DND-41 (cell line): ENCODE measurements at regions not wholly inside any gene's neighbourhood (a gene's known extent, or its start where the extent isn't known, plus 50 kb on each side); places are given as distances from the start of the nearest gene placed in this dataset.

ENCODE experiments used
- ATAC-seq: fragments of 200-7000 bp; cut with Tn5 transposase; 3 replicates; pipeline ENCODE4 v1.9.1; 2021; ENCODE audit warnings: low read depth; ENCODE audit not compliant: insufficient read depth
- DNase-seq: peaks from one replicate; pipeline ENCODE4 v3.0.0-alpha.2; 2020
- H2AFZ ChIP-seq: 2 replicates; pipeline ENCODE4 v1.6.0; 2012; ENCODE audit warnings: low read depth, low read length
- H3K27ac ChIP-seq: 2 replicates; pipeline ENCODE4 v1.5.1; 2012; ENCODE audit warnings: low read length, inconsistent platforms
- H3K27me3 ChIP-seq: fragments of 200-600 bp; sonication (generic); 2 replicates; pipeline ENCODE4 v1.6.0; 2012; ENCODE audit warnings: low read length, mild to moderate bottlenecking, inconsistent platforms; ENCODE audit not compliant: insufficient read depth, poor library complexity
- H3K36me3 ChIP-seq: 2 replicates; pipeline ENCODE4 v1.5.1; 2012; ENCODE audit warnings: low read length, inconsistent platforms; ENCODE audit not compliant: insufficient read depth
- H3K4me1 ChIP-seq: 2 replicates; pipeline ENCODE4 v1.5.1; 2012; ENCODE audit warnings: mild to moderate bottlenecking, low read length; ENCODE audit not compliant: insufficient read depth
- H3K4me2 ChIP-seq: 2 replicates; pipeline ENCODE4 v1.6.0; 2012; ENCODE audit warnings: mild to moderate bottlenecking, moderate library complexity, low read length, inconsistent platforms; ENCODE audit not compliant: insufficient read depth
- H3K4me3 ChIP-seq, 2 experiments: fragments of 200-600 bp in 1 of 2; shearing (Covaris generic) in 1 of 2; 2 replicates each; pipeline ENCODE4 v1.5.1; 2012 to 2016; ENCODE audit warnings: inconsistent platforms in 2 of 2, low read length in 2 of 2, mild to moderate bottlenecking in 2 of 2, low read depth in 1 of 2, moderate library complexity in 1 of 2
- H3K79me2 ChIP-seq: 2 replicates; pipeline ENCODE4 v1.6.0; 2012; ENCODE audit warnings: low read length, inconsistent platforms; ENCODE audit not compliant: insufficient read depth
- H3K9ac ChIP-seq: 2 replicates; pipeline ENCODE4 v1.6.0; 2012; ENCODE audit warnings: low read depth, mild to moderate bottlenecking, inconsistent platforms, low read length, moderate library complexity
- H3K9me3 ChIP-seq: 2 replicates; pipeline ENCODE4 v1.5.1; 2012; ENCODE audit warnings: low read length, moderate library complexity, mild to moderate bottlenecking, inconsistent platforms; ENCODE audit not compliant: insufficient read depth, severe bottlenecking
- H4K20me1 ChIP-seq: 2 replicates; pipeline ENCODE4 v1.6.0; 2012; ENCODE audit warnings: low read length; ENCODE audit not compliant: insufficient read depth
- EZH2 ChIP-seq: IDR thresholded peaks from 3 replicates; pipeline ENCODE4 v1.6.1; 2012; ENCODE audit warnings: borderline replicate concordance, low read depth, mild to moderate bottlenecking, moderate library complexity, low read length, inconsistent platforms; ENCODE audit not compliant: severe bottlenecking
- TF ChIP-seq, protein P1 (sequence below): IDR thresholded peaks from 2 replicates; pipeline ENCODE4 v1.5.1; 2012; ENCODE audit warnings: borderline replicate concordance, low read length, moderate library complexity, mild to moderate bottlenecking; ENCODE audit not compliant: poor library complexity, severe bottlenecking; ENCODE audit errors: extremely low read depth

DNA sequence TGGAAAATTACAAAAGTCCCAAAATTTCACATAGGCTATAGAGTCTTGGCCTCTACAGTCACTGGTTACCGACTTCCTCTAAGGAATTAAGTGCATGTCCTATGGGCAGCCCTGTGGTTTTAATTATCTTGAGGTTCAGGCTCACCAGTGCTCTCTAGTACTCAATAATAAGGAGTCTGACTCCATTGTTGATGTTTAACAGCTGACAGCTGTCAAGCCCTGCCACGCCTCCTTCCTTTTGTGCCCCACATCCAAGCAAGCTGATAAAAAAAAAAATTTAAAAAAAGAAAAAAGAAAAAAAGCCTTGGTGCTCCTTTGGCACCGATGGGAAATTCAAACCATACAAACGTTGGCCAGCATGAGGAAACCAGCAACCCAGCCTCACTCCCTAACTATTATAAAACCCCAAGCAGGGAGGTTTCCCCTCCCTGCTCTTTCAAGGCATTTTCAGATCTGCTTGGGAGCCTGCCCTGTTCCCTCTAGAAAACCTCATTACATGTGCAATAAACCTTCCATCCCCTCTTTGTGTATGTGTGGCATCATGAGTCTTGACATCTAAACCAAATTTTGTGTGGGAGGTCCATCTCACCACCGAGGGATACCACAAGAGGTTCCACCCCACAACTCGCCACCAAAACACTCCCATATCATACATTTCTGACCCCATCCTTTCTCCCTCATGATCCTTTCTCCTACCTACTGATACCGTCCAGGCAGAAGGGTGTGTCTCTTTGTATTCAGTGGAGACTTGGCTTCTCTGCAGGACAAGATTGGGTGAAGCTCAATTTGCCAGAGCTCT is 70.9 kb upstream of the CCDC71L start:
- TF ChIP-seq, protein P1, sequence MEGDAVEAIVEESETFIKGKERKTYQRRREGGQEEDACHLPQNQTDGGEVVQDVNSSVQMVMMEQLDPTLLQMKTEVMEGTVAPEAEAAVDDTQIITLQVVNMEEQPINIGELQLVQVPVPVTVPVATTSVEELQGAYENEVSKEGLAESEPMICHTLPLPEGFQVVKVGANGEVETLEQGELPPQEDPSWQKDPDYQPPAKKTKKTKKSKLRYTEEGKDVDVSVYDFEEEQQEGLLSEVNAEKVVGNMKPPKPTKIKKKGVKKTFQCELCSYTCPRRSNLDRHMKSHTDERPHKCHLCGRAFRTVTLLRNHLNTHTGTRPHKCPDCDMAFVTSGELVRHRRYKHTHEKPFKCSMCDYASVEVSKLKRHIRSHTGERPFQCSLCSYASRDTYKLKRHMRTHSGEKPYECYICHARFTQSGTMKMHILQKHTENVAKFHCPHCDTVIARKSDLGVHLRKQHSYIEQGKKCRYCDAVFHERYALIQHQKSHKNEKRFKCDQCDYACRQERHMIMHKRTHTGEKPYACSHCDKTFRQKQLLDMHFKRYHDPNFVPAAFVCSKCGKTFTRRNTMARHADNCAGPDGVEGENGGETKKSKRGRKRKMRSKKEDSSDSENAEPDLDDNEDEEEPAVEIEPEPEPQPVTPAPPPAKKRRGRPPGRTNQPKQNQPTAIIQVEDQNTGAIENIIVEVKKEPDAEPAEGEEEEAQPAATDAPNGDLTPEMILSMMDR, result no peak
- TF ChIP-seq EZH2, result no peak
- DNase-seq (no peak), ATAC-seq (no peak; the same call in 2 of the 3 replicates)
- Histone ChIP-seq H2AFZ (no peak overlapping the region), H3K79me2 (no peaks in the 10 kb centered on the region), H3K9me3 (no peaks in the 10 kb centered on the region), H3K9ac (no peak overlapping the region), H3K27me3 (peaks cover 2% of the 10 kb centered on the region), H3K4me3 (no peak overlapping the region), H3K36me3 (no peaks in the 10 kb centered on the region), H4K20me1 (no peaks in the 10 kb centered on the region), H3K4me2 (no peak overlapping the region), H3K4me1 (no peaks in the 10 kb centered on the region), H3K27ac (no peak overlapping the region)

DNA sequence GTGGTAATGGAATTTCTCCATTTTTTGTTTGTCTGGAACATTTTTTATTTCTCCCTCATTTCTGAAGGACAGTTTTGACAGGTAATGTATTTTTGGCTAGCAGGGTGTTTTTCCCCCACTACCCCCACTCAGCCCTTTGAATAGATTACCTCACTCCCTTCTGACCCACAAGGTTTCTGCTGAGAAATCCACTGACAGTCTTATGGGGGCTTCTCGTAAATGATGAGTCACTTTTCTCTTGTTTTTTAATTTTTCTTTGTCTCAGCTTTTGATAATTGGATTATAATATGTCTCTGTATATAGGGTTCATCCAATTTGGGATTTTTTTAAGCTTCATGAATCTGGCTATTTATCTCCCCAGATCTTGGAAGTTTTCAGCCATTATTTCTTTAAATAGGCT is 74.7 kb upstream of the CCDC71L start:
- Histone ChIP-seq H3K27me3 (peaks cover 2% of the 10 kb centered on the region), H3K4me2 (no peak overlapping the region), H3K79me2 (no peaks in the 10 kb centered on the region), H3K4me3 (no peak overlapping the region), H2AFZ (no peak overlapping the region), H3K36me3 (no peaks in the 10 kb centered on the region), H4K20me1 (no peaks in the 10 kb centered on the region), H3K9me3 (no peaks in the 10 kb centered on the region), H3K9ac (no peak overlapping the region), H3K27ac (no peak overlapping the region), H3K4me1 (no peaks in the 10 kb centered on the region)
- no peak for ATAC-seq
- no peak for DNase-seq
- TF ChIP-seq, protein P1, result no peak
- TF ChIP-seq EZH2, result no peak

DNA sequence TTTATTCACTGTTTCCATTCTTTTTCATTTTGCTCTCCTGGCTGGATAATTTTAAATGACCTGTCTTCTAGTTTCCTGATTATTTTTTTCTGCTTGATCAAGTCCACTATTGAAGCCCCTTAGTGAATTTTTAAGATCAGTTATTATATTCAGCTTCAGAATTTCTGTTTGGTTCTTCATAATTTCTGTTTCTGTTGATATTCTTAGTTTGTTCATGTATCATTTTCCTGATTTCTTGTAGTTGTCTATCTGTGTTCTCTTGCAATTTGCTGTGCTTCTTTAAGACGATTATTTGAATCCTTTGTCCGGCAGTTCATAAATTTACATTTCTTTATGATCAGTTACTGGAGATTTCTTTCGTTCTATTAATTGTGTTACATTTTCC is 75.2 kb upstream of the CCDC71L start:
- H3K9me3 ChIP-seq, result no peaks in the 10 kb centered on the region
- DNase-seq (no peak), ATAC-seq (no peak)
- no peaks in the 10 kb centered on the region for H3K4me1 ChIP-seq
- no peaks in the 10 kb centered on the region for H3K79me2 ChIP-seq
- no peaks in the 10 kb centered on the region for H3K36me3 ChIP-seq
- H3K27ac ChIP-seq, result no peak overlapping the region
- H3K27me3 ChIP-seq, result peaks cover 2% of the 10 kb centered on the region
- no peak overlapping the region for H3K9ac ChIP-seq
- no peak overlapping the region for H2AFZ ChIP-seq
- no peak overlapping the region for H3K4me3 ChIP-seq
- no peak overlapping the region for H3K4me2 ChIP-seq
- no peak for TF ChIP-seq EZH2
- TF ChIP-seq, protein P1, result no peak
- no peaks in the 10 kb centered on the region for H4K20me1 ChIP-seq
